ENCODE measurements at regions not wholly inside any gene's neighbourhood (a gene's known extent, or its start where the extent isn't known, plus 50 kb on each side); places are given as distances from the start of the nearest gene placed in this dataset.
"Not testable (repeated sequence)": the region's sequence is repeated elsewhere in the genome, so short reads cannot be mapped to it uniquely, and the experiment has no call there.

DNA sequence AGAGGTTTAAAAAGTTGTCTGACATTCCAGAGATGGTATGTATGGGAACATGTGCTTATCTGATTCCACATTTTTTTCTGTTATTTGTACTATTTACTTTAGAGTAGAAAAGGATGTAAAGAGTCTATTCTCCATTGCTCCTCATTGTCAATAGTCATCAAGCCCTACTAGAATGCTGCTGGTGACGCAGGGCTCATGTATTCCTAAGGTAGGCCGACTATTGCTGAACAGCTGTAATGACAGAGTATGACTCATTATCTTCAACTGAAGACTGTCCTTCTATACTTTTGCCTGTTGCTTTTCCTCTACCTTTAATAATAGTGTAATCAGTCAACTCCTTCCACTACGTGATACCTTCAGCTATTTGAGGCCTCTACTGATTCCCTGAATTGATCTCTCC is 509.1 kb upstream of the NR3C2 start:
- DNase-seq (ENCODE audit: low read depth, low spot score) = no peak
- in situ Hi-C loops (cut with HindIII; ENCODE audit: low pct_unique_long_range_greater_than_20kb, low sequenced_read_pairs) = no loop called here

DNA sequence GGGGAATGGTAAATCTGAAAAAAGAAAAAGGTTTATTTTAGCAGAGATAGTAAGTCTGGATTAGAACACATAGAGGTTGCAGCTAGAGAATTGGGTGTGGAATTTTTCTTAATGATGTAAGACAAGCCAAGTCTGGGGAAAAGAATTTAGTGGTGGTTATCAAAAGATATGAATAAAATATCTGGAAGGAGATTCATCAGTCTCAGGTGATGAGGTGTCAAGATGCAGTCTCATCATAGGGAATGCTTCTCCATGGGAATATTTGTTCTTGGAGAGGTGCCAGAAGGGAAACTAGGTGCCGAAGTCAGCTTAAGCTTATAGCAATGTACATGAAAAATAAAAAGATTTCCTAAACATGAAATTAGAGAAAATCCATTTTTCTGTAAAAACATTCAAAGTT is 504.1 kb upstream of the NR3C2 start:
- in situ Hi-C loops (cut with HindIII; ENCODE audit: low pct_unique_long_range_greater_than_20kb, low sequenced_read_pairs) = no loop called here
- DNase-seq (ENCODE audit: low read depth, low spot score) = no peak

DNA sequence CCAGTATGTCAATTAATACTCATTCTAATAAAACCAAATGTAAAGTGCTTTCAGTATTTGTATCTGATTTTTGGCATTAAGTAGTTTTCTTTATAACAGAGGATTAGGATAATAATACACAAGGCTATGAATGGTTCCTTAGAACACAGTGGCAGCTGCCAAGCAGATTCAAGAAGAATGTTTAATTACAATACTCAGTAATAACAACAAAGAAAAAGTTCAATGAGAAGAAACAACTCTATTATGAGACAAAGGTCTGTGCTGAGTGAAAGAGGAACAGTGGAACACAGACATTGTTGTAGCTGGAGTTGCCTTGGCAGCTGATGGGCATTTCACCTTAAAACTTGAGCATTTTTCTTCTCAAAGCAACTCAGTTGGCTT is 502.6 kb upstream of the NR3C2 start:
- in situ Hi-C loops (cut with HindIII; ENCODE audit: low pct_unique_long_range_greater_than_20kb, low sequenced_read_pairs) = no loop called here
- no peak for DNase-seq (ENCODE audit: low read depth, low spot score)

DNA sequence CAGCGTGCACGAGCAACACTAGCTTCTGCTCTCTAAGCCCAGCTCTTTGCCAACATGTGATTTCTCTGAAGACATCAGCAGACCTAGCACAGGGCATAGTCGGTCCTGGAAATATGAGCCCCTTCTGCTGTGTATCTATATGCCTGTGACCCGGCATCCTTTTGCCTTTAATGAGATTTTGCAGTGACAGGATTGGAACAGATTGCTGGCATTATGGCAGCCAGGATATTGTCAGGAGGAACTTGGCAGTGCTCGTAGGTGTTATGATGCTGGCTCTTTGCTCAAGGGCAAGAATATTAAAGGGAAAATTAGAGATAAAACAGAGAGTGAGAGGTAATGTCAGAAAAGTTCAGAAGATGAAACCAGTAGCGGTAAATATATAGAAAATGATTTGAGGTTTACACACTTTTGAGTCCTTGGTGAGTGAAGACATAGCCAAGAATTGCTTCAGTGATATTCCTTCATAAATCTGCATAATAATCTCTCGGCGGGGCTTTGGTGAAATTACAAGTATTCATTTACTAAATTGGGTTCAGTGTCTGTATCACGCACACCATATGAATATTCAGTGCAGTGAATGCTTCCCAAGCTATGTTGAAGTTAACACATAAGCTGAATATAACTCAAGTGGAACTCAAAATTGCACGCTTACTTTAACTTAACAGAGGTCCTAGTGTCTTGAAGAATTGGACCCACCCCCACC is 502.1 kb upstream of the NR3C2 start:
- in situ Hi-C loops (cut with HindIII; ENCODE audit: low pct_unique_long_range_greater_than_20kb, low sequenced_read_pairs) = no loop called here
- DNase-seq (ENCODE audit: low read depth, low spot score) = no peak

DNA sequence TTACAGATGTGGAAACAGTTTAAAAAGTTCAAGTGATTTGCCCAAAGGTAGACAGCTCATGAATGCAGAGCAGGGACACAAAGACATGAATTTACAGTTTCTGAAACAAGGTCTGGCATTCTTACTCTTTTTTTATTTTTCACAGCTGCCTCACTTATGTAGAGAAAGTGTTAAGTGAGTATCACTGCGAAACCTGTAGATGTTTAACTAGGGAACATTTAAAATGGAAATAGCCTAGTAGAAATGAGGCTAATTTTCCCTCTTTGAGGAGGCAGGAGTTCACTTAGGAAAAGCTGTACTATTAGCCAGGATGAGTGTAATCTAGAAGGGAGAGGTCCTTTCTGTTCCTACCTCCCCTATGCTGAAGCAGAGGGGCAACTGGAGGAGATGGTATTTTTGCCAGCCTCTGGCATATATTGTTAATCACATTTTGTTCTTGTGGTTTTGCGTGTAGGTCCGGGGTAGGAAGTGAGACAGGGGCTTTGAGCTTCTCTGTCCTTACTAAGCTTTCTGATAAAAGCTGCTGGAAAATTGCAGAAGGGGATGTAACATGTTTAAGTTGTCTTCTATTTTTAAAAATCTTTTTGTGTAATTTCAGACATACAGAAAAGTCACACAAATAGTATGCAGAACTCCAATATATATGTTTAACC is 492.8 kb upstream of the NR3C2 start:
- DNase-seq (ENCODE audit: low read depth, low spot score) = no peak
- in situ Hi-C loops (cut with HindIII; ENCODE audit: low pct_unique_long_range_greater_than_20kb, low sequenced_read_pairs) = no loop called here

DNA sequence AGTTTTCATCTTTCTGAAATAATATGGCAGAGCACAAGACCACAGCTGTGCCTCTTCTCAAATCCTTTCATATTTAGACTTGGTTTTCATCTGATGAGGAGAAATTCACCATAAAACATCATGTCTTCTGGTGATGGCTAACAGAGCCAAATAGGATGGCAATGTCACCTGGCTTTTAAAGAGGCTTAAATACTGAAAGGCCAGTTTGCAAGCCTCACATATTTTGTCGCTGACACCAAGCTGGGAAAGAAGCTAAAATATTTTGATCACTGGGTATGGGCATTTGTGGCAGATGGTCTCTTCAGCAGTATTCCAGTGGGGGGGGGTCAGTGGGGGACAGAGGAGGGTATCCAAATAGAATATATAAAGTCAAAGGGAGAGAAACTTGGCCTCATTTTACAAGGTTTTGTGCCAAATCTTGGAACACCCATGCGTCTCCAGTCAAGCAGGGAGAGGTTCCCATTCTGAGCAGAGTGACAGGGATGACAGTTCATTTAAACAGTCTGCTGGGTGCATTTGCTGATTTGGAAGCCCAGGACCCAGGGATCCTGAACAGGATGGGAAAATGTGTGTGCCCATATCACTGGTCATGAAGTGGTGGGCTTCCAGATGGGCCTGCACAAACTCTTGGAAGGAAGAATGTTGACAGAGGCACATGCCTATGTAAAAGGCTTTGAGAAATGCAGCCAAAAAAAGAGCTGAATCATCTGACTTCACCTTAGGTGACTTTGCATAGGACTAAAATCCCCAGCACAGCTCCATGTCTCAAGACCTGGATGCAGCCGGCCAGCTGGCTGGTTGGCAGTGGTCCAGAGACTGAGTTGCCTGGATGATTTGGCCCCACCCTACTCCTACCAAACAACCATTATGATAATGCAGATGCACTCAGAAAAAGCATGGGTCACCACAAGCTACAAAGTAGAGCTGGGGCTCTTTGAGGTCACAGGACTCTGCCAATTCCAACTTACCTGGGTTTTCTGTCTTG is 484.4 kb upstream of the NR3C2 start:
- in situ Hi-C loops (cut with HindIII; ENCODE audit: low pct_unique_long_range_greater_than_20kb, low sequenced_read_pairs) = no loop called here
- DNase-seq (ENCODE audit: low read depth, low spot score) = no peak

DNA sequence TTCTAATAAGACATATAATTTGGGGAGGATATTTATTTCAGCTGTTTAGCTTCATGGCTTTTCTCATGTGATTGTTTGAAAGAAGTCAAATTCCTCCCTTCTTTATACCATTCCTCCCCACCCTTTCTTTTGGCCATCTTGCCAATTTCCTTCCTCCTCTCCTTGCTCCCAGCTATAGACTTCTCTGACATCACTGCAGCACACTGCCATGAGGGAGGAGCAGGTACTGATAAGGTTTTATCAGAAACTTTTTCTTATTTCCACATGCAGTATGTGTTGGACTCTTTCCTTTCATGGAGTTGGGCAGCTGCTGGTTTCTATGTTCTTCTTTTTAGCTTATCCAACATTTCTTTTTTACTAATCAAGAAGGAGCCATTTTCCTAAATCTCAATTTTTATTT is 481.7 kb upstream of the NR3C2 start:
- in situ Hi-C loops (cut with HindIII; ENCODE audit: low pct_unique_long_range_greater_than_20kb, low sequenced_read_pairs) = no loop called here
- DNase-seq (ENCODE audit: low read depth, low spot score) = no peak

DNA sequence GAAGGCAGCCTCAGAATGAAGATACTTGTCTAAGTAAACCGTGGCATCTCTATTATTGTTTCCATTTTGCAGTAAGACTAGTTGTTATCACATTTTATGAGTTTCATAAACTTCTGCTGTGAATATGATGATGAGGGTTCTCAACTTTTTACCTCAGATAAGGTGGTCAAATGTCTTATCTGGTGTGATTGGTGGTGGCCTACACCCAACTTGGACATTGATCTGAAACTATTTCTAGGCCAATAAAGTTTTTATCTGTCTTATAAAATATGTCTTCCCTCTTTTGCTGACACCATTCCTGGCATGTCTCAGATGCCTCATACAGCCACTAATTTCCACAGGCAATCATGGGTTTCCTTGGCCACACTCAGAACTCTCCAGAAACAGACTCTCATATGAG is 480.3 kb upstream of the NR3C2 start:
- in situ Hi-C loops (cut with HindIII; ENCODE audit: low pct_unique_long_range_greater_than_20kb, low sequenced_read_pairs) = no loop called here
- no peak for DNase-seq (ENCODE audit: low read depth, low spot score)

DNA sequence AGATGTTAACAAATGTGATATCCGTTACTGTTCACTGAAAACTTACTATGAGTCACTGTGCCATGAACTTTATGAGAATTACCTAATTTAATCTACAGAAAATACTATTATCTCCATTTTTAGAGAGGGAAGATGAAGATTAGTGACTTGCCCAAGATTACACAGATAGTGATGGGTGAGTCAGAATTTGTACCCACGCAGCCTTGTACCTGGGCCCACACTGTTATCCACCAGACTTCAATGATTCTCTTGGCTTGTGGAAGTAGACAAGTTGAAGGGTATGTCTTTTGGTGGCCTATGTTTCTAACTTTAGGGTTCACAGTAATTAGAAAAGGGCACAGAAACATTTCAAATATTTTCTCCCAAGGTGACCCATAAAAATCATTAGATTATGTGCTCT is 472.5 kb upstream of the NR3C2 start:
- DNase-seq (ENCODE audit: low read depth, low spot score) = no peak
- in situ Hi-C loops (cut with HindIII; ENCODE audit: low pct_unique_long_range_greater_than_20kb, low sequenced_read_pairs) = no loop called here

DNA sequence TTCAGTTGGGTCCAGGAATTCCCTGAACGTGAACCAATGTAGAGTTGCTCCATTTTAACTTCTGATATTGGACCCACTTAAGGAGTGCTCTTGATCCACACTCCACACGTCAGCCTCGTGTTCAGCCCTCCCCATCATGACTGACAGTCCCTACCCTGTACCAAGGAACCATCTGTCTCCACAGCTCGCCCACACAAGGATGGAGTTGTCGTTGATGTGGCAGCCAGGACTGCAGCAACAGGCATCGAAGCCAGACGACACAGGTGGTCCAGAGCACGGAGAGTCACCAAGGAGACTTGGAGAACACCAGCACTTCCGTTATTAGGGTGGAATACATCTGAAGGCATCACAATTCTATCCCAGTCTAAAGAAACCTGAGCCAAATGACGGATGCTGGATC is 472.1 kb upstream of the NR3C2 start:
- in situ Hi-C loops (cut with HindIII; ENCODE audit: low pct_unique_long_range_greater_than_20kb, low sequenced_read_pairs) = no loop called here
- no peak for DNase-seq (ENCODE audit: low read depth, low spot score)

DNA sequence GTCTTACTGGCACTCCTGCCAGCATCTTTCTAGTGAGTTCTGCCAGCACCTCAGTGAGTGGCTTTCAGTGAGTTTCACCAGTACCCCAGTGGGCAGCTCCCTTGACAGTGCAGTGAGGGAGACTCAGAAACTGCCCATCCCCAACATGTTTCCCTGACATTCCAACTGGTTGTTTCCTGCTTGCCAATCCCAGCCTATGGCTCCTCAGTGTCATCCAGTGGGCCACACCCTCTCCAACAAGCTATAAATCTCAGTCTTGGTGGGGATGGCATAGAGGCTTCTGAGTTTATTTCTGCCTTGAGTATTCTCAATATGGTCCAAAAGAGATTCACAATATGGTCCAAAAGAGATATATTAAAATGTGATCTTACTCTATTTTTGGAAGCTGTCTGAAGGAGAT is 461.2 kb upstream of the NR3C2 start:
- no peak for DNase-seq (ENCODE audit: low read depth, low spot score)
- in situ Hi-C loops (cut with HindIII; ENCODE audit: low pct_unique_long_range_greater_than_20kb, low sequenced_read_pairs) = no loop called here

DNA sequence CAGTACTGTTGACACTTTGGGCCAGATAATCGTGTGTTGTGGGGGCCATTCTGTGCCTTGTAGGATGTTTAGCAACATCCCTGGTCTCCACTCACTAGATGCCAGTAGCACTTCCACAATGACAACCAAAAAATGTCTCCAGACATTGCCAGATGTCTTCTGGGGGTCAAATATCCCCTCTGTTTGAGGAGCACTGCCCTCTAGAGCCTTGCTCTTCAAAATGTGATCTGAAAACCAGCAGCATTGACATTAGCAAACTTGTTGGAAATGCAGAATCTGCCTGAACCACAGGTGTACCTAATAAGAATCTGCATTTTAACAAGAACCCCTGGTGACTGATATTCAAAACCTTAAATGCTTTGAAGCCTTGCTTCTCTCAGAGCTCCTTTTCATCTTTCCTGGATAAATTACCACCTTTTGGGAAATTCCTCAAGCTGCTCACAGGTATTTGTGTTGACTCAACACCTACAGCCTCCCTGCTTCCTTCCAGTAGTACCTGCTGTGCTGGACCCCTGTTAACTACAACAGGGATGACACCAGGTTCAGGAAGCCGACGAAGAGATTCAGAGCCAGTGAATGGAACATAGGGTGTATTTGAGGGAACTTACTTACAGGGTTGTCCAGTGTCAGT is 459.0 kb upstream of the NR3C2 start:
- no peak for DNase-seq (ENCODE audit: low read depth, low spot score)
- in situ Hi-C loops (cut with HindIII; ENCODE audit: low pct_unique_long_range_greater_than_20kb, low sequenced_read_pairs) = no loop called here

DNA sequence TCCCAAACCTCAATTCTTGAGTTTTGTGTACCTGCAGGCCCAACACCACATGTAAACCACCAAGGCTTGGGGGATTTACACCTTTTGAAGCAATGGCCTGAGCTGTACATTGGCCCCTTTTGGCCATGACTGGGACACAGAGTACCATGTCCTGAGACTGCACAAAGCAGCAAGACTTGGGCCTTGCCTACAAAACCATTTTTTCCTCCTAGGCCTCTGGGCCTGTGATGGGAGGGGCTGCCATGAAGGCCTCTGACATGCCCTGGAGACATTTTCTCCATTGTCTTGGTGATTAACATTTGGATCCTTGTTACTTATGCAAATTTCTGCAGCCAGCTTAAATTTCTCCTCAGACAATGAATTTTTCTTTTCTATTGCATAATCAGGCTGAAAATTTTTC is 455.9 kb upstream of the NR3C2 start:
- in situ Hi-C loops (cut with HindIII; ENCODE audit: low pct_unique_long_range_greater_than_20kb, low sequenced_read_pairs); DNase-seq (ENCODE audit: low read depth, low spot score): not testable (repeated sequence)

DNA sequence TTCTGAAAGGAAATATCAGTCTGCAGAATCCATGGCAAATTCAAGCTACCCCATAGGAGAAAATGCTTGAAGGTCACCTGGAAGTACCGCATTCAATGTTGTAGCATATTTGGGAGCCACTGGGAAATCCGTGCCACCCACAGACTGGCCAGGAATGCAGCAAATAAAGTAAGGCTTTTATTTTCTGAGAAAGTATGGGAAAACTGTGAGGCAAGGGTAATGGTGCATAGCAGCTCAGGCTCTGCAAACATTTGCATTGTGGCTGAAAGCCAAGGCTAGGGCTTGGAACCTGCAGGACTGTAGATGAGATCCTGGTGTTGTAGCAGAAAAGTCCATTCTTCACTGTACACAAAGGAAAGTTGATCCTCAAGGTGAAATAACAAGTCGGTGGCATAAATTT is 450.9 kb upstream of the NR3C2 start:
- no peak for DNase-seq (ENCODE audit: low read depth, low spot score)
- in situ Hi-C loops (cut with HindIII; ENCODE audit: low pct_unique_long_range_greater_than_20kb, low sequenced_read_pairs) = no loop called here

DNA sequence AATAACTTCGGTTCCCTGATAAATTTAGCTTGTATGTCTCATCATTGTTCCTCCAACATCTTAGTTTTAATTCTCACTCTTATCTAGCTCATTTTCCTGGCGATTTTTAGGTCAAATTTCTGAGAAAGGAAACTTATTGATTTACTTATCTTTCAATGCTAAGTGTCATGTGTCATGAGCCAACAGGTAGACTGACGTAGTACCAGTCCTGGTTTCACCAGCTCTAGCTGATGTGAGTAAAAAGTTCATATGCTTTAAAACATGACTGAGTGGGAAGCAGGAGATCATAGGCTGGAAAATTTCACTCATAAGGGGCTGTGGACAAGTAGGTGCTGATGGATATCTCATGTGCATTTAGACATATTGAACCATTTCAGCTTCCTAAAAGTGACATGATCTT is 441.7 kb upstream of the NR3C2 start:
- in situ Hi-C loops (cut with HindIII; ENCODE audit: low pct_unique_long_range_greater_than_20kb, low sequenced_read_pairs) = no loop called here
- DNase-seq (ENCODE audit: low read depth, low spot score) = no peak

DNA sequence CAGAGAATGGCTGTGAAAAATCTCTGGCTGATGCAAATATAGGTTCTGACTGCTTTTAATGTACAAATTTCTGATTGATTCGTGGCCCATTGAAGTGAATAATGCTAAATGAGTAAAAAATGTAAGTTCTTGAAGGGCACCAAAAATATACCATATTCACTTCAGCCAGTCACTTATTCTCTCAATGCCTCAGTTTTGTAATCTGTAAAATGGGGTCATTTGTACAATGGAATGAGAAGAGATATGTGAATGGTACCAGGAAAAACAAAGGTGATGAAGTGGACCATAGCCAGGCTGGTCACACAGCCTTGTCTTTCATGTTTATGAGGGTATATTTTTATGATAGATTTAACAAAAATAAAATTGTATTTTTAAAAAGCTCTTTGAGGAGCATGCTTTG is 441.2 kb upstream of the NR3C2 start:
- in situ Hi-C loops (cut with HindIII; ENCODE audit: low pct_unique_long_range_greater_than_20kb, low sequenced_read_pairs) = no loop called here
- DNase-seq (ENCODE audit: low read depth, low spot score) = no peak

DNA sequence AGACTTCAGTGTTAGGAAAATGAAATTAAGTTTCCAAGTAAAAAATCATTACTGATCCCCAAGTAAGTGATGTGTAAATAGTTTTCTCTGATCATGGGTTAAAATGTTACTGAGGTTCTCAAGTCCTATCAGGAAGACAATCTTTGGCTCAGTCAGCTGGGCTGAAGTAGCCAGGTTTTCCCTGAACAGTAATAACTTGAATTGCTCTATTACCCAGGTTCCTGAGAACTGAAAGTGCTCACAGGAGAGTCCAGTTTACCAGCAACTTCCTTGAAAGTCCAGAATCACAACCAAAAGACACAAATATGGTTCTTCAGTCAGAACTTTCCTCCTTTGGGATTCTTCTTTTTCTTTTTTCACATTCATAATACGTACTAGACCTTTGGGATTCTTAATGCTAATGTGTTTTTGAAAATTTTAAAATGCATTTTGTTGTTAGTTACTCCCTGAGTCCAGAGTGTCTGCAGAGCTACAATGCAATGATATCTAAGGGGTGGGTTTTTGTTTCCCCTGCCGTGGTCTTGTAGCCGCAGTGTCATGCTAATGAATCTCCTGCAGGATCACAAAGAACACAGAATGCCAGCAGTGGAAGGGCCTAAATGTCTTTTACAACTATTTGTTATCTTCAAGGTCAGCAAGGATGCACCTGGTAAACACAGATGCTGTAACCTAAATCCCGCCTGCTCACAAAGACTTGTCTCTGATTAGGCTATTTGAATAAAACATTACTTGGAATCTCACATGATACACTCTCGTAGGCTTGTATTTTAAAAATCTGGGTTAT is 439.8 kb upstream of the NR3C2 start:
- in situ Hi-C loops (cut with HindIII; ENCODE audit: low pct_unique_long_range_greater_than_20kb, low sequenced_read_pairs) = no loop called here
- no peak for DNase-seq (ENCODE audit: low read depth, low spot score)

Data from SK-MEL-5 (cell line).